H9 (cell line): ENCODE measurements at regions not wholly inside any gene's neighbourhood (a gene's known extent, or its start where the extent isn't known, plus 50 kb on each side); places are given as distances from the start of the nearest gene placed in this dataset.

Experiments used
- DNase-seq: peaks from one replicate; pipeline ENCODE4 v3.0.0-alpha.2; 2017
- H2AFZ ChIP-seq: one replicate; pipeline ENCODE4 v1.6.1; 2013; ENCODE audit warnings: mild to moderate bottlenecking, low read length, control low read depth, moderate library complexity
- H2AK5ac ChIP-seq: 2 replicates; pipeline ENCODE4 v1.6.1; 2013; ENCODE audit warnings: low read length, control low read depth, mixed read lengths; ENCODE audit not compliant: insufficient read length
- H2BK120ac ChIP-seq: one replicate; pipeline ENCODE4 v1.6.1; 2013; ENCODE audit warnings: low read depth, mild to moderate bottlenecking, low read length, control low read depth, inconsistent platforms; ENCODE audit not compliant: poor library complexity, severe bottlenecking
- H2BK12ac ChIP-seq: 2 replicates; pipeline ENCODE4 v1.6.1; 2013; ENCODE audit warnings: low read length, control low read depth, mixed read lengths, low read depth; ENCODE audit not compliant: insufficient read length
- H2BK15ac ChIP-seq: 2 replicates; pipeline ENCODE4 v1.6.1; 2013; ENCODE audit warnings: low read depth, low read length, control low read depth
- H2BK20ac ChIP-seq: one replicate; pipeline ENCODE4 v1.6.1; 2013; ENCODE audit warnings: low read depth, mild to moderate bottlenecking, low read length, control low read depth, inconsistent platforms; ENCODE audit not compliant: poor library complexity, severe bottlenecking
- H2BK5ac ChIP-seq: 2 replicates; pipeline ENCODE4 v1.6.1; 2013; ENCODE audit warnings: low read length, control low read depth, mixed read lengths; ENCODE audit not compliant: insufficient read length
- H3K14ac ChIP-seq: 2 replicates; pipeline ENCODE4 v1.6.1; 2013; ENCODE audit warnings: low read length, control low read depth; ENCODE audit not compliant: insufficient read depth
- H3K18ac ChIP-seq: 2 replicates; pipeline ENCODE4 v1.6.1; 2013; ENCODE audit warnings: low read depth, mild to moderate bottlenecking, mixed read lengths, low read length, control low read depth; ENCODE audit not compliant: insufficient read length
- H3K23ac ChIP-seq: 2 replicates; pipeline ENCODE4 v1.6.1; 2013; ENCODE audit warnings: low read length, control low read depth, mixed read lengths, low read depth; ENCODE audit not compliant: insufficient read length
- H3K23me2 ChIP-seq: 2 replicates; pipeline ENCODE4 v1.6.1; 2013; ENCODE audit warnings: low read depth, mild to moderate bottlenecking, mixed read lengths, low read length, control low read depth; ENCODE audit not compliant: insufficient read length, poor library complexity, severe bottlenecking
- H3K27ac ChIP-seq: 2 replicates; pipeline ENCODE4 v1.5.1; 2013; ENCODE audit warnings: low read length, control low read depth, mixed read lengths, low read depth; ENCODE audit not compliant: insufficient read length
- H3K27me3 ChIP-seq: 2 replicates; pipeline ENCODE4 v1.6.1; 2013; ENCODE audit warnings: low read length, control low read depth, inconsistent platforms; ENCODE audit not compliant: insufficient read depth
- H3K4ac ChIP-seq: 2 replicates; pipeline ENCODE4 v1.6.1; 2013; ENCODE audit warnings: low read depth, mild to moderate bottlenecking, control low read depth, inconsistent platforms, low read length, moderate library complexity
- H3K4me1 ChIP-seq: 2 replicates; pipeline ENCODE4 v1.6.1; 2013; ENCODE audit warnings: low read length, control low read depth, inconsistent platforms; ENCODE audit not compliant: insufficient read depth
- H3K4me2 ChIP-seq: 2 replicates; pipeline ENCODE4 v1.6.1; 2013; ENCODE audit warnings: low read length, control low read depth, mixed read lengths; ENCODE audit not compliant: insufficient read length, insufficient read depth
- H3K56ac ChIP-seq: 2 replicates; pipeline ENCODE4 v1.6.1; 2013; ENCODE audit warnings: low read depth, mild to moderate bottlenecking, mixed read lengths, low read length, control low read depth; ENCODE audit not compliant: insufficient read length
- H3K79me1 ChIP-seq: 2 replicates; pipeline ENCODE4 v1.6.1; 2013; ENCODE audit warnings: low read depth, mild to moderate bottlenecking, moderate library complexity, low read length, control low read depth, inconsistent platforms; ENCODE audit not compliant: insufficient read depth, poor library complexity, severe bottlenecking
- H3K79me2 ChIP-seq: 2 replicates; pipeline ENCODE4 v1.6.1; 2013; ENCODE audit warnings: low read length, control low read depth, inconsistent platforms; ENCODE audit not compliant: insufficient read depth
- H3K9ac ChIP-seq: 2 replicates; pipeline ENCODE4 v1.6.1; 2013; ENCODE audit warnings: low read length, control low read depth, mixed read lengths; ENCODE audit not compliant: insufficient read length; ENCODE audit errors: extremely low read depth
- H3K9me3 ChIP-seq: one replicate; pipeline ENCODE4 v1.6.1; 2013; ENCODE audit warnings: low read depth, low read length, inconsistent platforms; ENCODE audit not compliant: control insufficient read depth
- H3T11ph ChIP-seq: one replicate; pipeline ENCODE4 v1.6.1; 2013; ENCODE audit warnings: mild to moderate bottlenecking, low read length, control low read depth, inconsistent platforms
- H4K20me1 ChIP-seq: one replicate; pipeline ENCODE4 v1.6.1; 2013; ENCODE audit not compliant: control insufficient read depth, insufficient read length, insufficient read depth
- H4K5ac ChIP-seq: 2 replicates; pipeline ENCODE4 v1.6.1; 2013; ENCODE audit warnings: low read depth, mild to moderate bottlenecking, mixed read lengths, low read length, control low read depth; ENCODE audit not compliant: insufficient read length
- H4K8ac ChIP-seq: replicated peaks from 2 replicates; pipeline ENCODE4 v1.6.1; 2013; ENCODE audit warnings: low read length, control low read depth, mixed read lengths, low read depth; ENCODE audit not compliant: insufficient read length
- H4K91ac ChIP-seq: 2 replicates; pipeline ENCODE4 v1.6.1; 2013; ENCODE audit warnings: low read depth, mild to moderate bottlenecking, moderate library complexity, mixed read lengths, low read length, control low read depth; ENCODE audit not compliant: insufficient read length
- H3K27ac Mint-ChIP-seq, 3 experiments: 2 replicates in 2 of 3; 3 replicates in 1 of 3; pipeline ENCODE4 v1.8.0; 2020 to 2021; ENCODE audit warnings: mixed read lengths in 3 of 3, mild to moderate bottlenecking in 1 of 3, moderate library complexity in 1 of 3
- H3K27me3 Mint-ChIP-seq: 2 replicates; pipeline ENCODE4 v1.8.0; 2021; ENCODE audit warnings: low read depth, mild to moderate bottlenecking, moderate library complexity, mixed read lengths
- H3K36me3 Mint-ChIP-seq, 3 experiments: 2 replicates in 2 of 3; 3 replicates in 1 of 3; pipeline ENCODE4 v1.8.0; 2020 to 2021; ENCODE audit warnings: low read depth in 3 of 3, mixed read lengths in 3 of 3; ENCODE audit not compliant: insufficient read depth in 1 of 3
- H3K4me1 Mint-ChIP-seq, 2 experiments: 2 replicates each; pipeline ENCODE4 v1.8.0; 2020; ENCODE audit warnings: mixed read lengths in 2 of 2
- H3K4me3 Mint-ChIP-seq, 2 experiments: 2 replicates in 1 of 2; 3 replicates in 1 of 2; pipeline ENCODE4 v1.8.0; 2020 to 2021; ENCODE audit warnings: mild to moderate bottlenecking in 2 of 2, mixed read lengths in 2 of 2, moderate library complexity in 1 of 2
- H3K9me3 Mint-ChIP-seq, 2 experiments: 2 replicates in 1 of 2; 3 replicates in 1 of 2; pipeline ENCODE4 v1.8.0; 2020; ENCODE audit warnings: mild to moderate bottlenecking in 2 of 2, mixed read lengths in 2 of 2, moderate library complexity in 1 of 2
- WGBS: extraction: QIAGEN DNeasy Blood & Tissue Kit; methylation state at CpG from one replicate; pipeline ENCODE4 v1.1.7; 2013; ENCODE audit warnings: missing lambda C conversion rate, low lambda C conversion rate, mixed read lengths; ENCODE audit not compliant: insufficient read length; ENCODE audit errors: extremely low coverage; 5-methylcytosine and 5-hydroxymethylcytosine counted together
- TF ChIP-seq, protein P1 (sequence below): fragments of 200-600 bp; sonication (generic); conservative IDR thresholded peaks from 3 replicates; pipeline ENCODE4 v1.8.0; 2021; ENCODE audit warnings: antibody characterized with exemption, mild to moderate bottlenecking

DNA sequence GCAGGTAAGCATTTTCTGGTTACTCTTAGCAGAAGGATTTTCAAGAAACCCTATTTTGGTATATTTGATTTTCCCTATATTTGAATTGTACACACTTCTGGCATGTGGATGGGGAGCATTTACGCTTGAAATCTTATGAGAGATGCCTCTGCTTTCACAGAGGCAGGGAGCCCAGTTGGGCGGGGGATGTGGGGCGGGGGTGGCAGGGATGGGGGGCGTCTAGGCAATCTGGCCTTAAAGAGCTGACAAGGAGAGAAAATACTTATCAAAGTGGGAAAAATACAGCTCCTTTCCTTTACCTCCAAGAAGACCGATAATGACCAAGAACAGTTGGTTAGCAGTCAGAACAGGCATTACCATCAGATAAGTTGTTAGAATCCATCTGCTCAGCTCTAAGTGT lies 79.1 kb upstream of the NUDT7 start:
- Histone ChIP-seq H3K18ac (no peak overlapping the region), H3K56ac (no peak overlapping the region), H2BK120ac (no peak overlapping the region), H2BK15ac (no peak overlapping the region), H3K14ac (no peak overlapping the region), H3K23me2 (no peaks in the 10 kb centered on the region), H2AFZ (no peak overlapping the region), H3K4me1 (no peaks in the 10 kb centered on the region), H3K9me3 (no peaks in the 10 kb centered on the region), H3K4me2 (no peak overlapping the region), H3K4ac (no peak overlapping the region), H2BK20ac (no peak overlapping the region), H4K5ac (no peak overlapping the region), H2BK12ac (no peak overlapping the region), H3K79me2 (no peaks in the 10 kb centered on the region), H2AK5ac (no peak overlapping the region), H2BK5ac (no peak overlapping the region), H4K91ac (no peak overlapping the region), H3K23ac (no peak overlapping the region), H3T11ph (no peak overlapping the region), H3K79me1 (no peaks in the 10 kb centered on the region), H4K8ac (no peak overlapping the region), H4K20me1 (no peaks in the 10 kb centered on the region), H3K27me3 (no peaks in the 10 kb centered on the region), H3K27ac (no peak overlapping the region), H3K9ac (no peak overlapping the region)
- H3K36me3 Mint-ChIP-seq = no peaks in the 10 kb centered on the region
- H3K4me3 Mint-ChIP-seq = no peak overlapping the region
- WGBS = no CpG with 5 or more reads among the region's 5 CpGs
- no peak overlapping the region for H3K27ac Mint-ChIP-seq
- DNase-seq = no peak
- TF ChIP-seq, protein P1, sequence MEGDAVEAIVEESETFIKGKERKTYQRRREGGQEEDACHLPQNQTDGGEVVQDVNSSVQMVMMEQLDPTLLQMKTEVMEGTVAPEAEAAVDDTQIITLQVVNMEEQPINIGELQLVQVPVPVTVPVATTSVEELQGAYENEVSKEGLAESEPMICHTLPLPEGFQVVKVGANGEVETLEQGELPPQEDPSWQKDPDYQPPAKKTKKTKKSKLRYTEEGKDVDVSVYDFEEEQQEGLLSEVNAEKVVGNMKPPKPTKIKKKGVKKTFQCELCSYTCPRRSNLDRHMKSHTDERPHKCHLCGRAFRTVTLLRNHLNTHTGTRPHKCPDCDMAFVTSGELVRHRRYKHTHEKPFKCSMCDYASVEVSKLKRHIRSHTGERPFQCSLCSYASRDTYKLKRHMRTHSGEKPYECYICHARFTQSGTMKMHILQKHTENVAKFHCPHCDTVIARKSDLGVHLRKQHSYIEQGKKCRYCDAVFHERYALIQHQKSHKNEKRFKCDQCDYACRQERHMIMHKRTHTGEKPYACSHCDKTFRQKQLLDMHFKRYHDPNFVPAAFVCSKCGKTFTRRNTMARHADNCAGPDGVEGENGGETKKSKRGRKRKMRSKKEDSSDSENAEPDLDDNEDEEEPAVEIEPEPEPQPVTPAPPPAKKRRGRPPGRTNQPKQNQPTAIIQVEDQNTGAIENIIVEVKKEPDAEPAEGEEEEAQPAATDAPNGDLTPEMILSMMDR = no peak
- no peaks in the 10 kb centered on the region; a peak in 1 of 4 replicates for H3K4me1 Mint-ChIP-seq
- no peaks in the 10 kb centered on the region for H3K9me3 Mint-ChIP-seq
- peaks cover 4% of the 10 kb centered on the region for H3K27me3 Mint-ChIP-seq
